SK-N-SH treated with all-trans-retinoic acid at 6 μM for 48 hours (cell line): ENCODE measurements at regions not wholly inside any gene's neighbourhood (a gene's known extent, or its start where the extent isn't known, plus 50 kb on each side); places are given as distances from the start of the nearest gene placed in this dataset.

Experiments
- ATAC-seq: fragments of 200-7000 bp; cut with Tn5 transposase; 3 replicates; pipeline ENCODE4 v1.9.1; 2020; ENCODE audit warnings: mild to moderate bottlenecking, moderate library complexity
- ARNTL ChIP-seq: fragments of 450-650 bp; formaldehyde crosslinking; IDR thresholded peaks from 2 replicates; pipeline ENCODE4 v1.5.0; 2020; ENCODE audit warnings: low read depth, mild to moderate bottlenecking, moderate library complexity, borderline replicate concordance
- BACH2 ChIP-seq: fragments of 250-450 bp; sonication (Bioruptor Pico); IDR thresholded peaks from 2 replicates; pipeline ENCODE4 v1.9.0; 2021; ENCODE audit warnings: mild to moderate bottlenecking, borderline replicate concordance
- CSDC2 ChIP-seq: fragments of 250-450 bp; sonication (Bioruptor Pico); IDR thresholded peaks from 2 replicates; pipeline ENCODE4 v1.5.0; 2020; ENCODE audit warnings: mild to moderate bottlenecking, moderate library complexity
- ESRRG ChIP-seq: fragments of 250-450 bp; sonication (Bioruptor Pico); IDR thresholded peaks from 2 replicates; pipeline ENCODE4 v1.6.1; 2021; ENCODE audit warnings: mild to moderate bottlenecking
- GLIS3 ChIP-seq: fragments of 250-450 bp; sonication (Bioruptor Pico); IDR thresholded peaks from 2 replicates; pipeline ENCODE4 v1.5.0; 2020; ENCODE audit warnings: mild to moderate bottlenecking, moderate library complexity
- ISL1 ChIP-seq: fragments of 250-450 bp; sonication (Bioruptor Pico); IDR thresholded peaks from 2 replicates; pipeline ENCODE4 v2.1.2; 2022; ENCODE audit warnings: mild to moderate bottlenecking, moderate library complexity
- OSR1 ChIP-seq: fragments of 250-450 bp; sonication (Bioruptor Pico); IDR thresholded peaks from 2 replicates; pipeline ENCODE4 v1.8.0; 2022; ENCODE audit warnings: moderate library complexity, mild to moderate bottlenecking, inconsistent platforms
- PPARA ChIP-seq: fragments of 250-450 bp; sonication (Bioruptor Pico); IDR thresholded peaks from 2 replicates; pipeline ENCODE4 v1.5.0; 2020; ENCODE audit warnings: mild to moderate bottlenecking, borderline replicate concordance
- RARB ChIP-seq: fragments of 250-450 bp; sonication (Bioruptor Pico); IDR thresholded peaks from 2 replicates; pipeline ENCODE4 v1.8.0; 2021; ENCODE audit warnings: mild to moderate bottlenecking, moderate library complexity
- SNAI2 ChIP-seq: fragments of 250-450 bp; sonication (Bioruptor Pico); IDR thresholded peaks from 2 replicates; pipeline ENCODE4 v1.5.0; 2020; ENCODE audit warnings: mild to moderate bottlenecking, moderate library complexity
- TCF4 ChIP-seq: fragments of 250-450 bp; sonication (Bioruptor Pico); IDR thresholded peaks from 2 replicates; pipeline ENCODE4 v1.8.0; 2021; ENCODE audit warnings: mild to moderate bottlenecking, moderate library complexity, borderline replicate concordance
- TOX ChIP-seq: fragments of 250-450 bp; sonication (Bioruptor Pico); IDR thresholded peaks from 2 replicates; pipeline ENCODE4 v1.8.0; 2021; ENCODE audit warnings: mild to moderate bottlenecking, moderate library complexity, borderline replicate concordance
- ZC3H10 ChIP-seq: fragments of 250-450 bp; sonication (Bioruptor Pico); IDR thresholded peaks from 2 replicates; pipeline ENCODE4 v1.5.1; 2021; ENCODE audit warnings: mild to moderate bottlenecking, moderate library complexity
- ZFP3 ChIP-seq: fragments of 250-450 bp; sonication (Bioruptor Pico); IDR thresholded peaks from 2 replicates; pipeline ENCODE4 v1.5.0; 2020; ENCODE audit warnings: mild to moderate bottlenecking, moderate library complexity
- ZFP30 ChIP-seq: fragments of 450-650 bp; formaldehyde crosslinking; IDR thresholded peaks from 2 replicates; pipeline ENCODE4 v1.5.0; 2022; ENCODE audit warnings: mild to moderate bottlenecking, moderate library complexity
- ZNF565 ChIP-seq: fragments of 450-650 bp; formaldehyde crosslinking; conservative IDR thresholded peaks from 2 replicates; pipeline ENCODE4 v1.5.0; 2020; ENCODE audit warnings: low read depth, mild to moderate bottlenecking, moderate library complexity
- ZNF70 ChIP-seq: fragments of 450-650 bp; formaldehyde crosslinking; IDR thresholded peaks from 2 replicates; pipeline ENCODE4 v1.5.0; 2020; ENCODE audit warnings: mild to moderate bottlenecking, moderate library complexity
- ZNF8 ChIP-seq: fragments of 450-650 bp; formaldehyde crosslinking; IDR thresholded peaks from 2 replicates; pipeline ENCODE4 v1.5.0; 2020; ENCODE audit warnings: mild to moderate bottlenecking, moderate library complexity
- TF ChIP-seq, protein P1 (sequence below): fragments of 250-450 bp; sonication (Bioruptor Pico); IDR thresholded peaks from 2 replicates; pipeline ENCODE4 v1.8.0; 2021; ENCODE audit warnings: low read depth, mild to moderate bottlenecking, moderate library complexity, borderline replicate concordance
- TF ChIP-seq, protein P2 (sequence below): fragments of 250-450 bp; sonication (Bioruptor Pico); IDR thresholded peaks from 2 replicates; pipeline ENCODE4 v1.5.1; 2020; ENCODE audit warnings: low read depth, mild to moderate bottlenecking, moderate library complexity
- TF ChIP-seq, protein P3 (sequence below): fragments of 250-450 bp; sonication (Bioruptor Pico); IDR thresholded peaks from 2 replicates; pipeline ENCODE4 v1.8.0; 2020; ENCODE audit warnings: mild to moderate bottlenecking, moderate library complexity, borderline replicate concordance
- TF ChIP-seq, protein P4 (sequence below): fragments of 250-450 bp; sonication (Bioruptor Pico); IDR thresholded peaks from 2 replicates; pipeline ENCODE4 v1.5.0; 2020; ENCODE audit warnings: mild to moderate bottlenecking, moderate library complexity
- TF ChIP-seq, protein P5 (sequence below): fragments of 250-450 bp; sonication (Bioruptor Pico); IDR thresholded peaks from 2 replicates; pipeline ENCODE4 v1.5.1; 2021; ENCODE audit warnings: mild to moderate bottlenecking, moderate library complexity

DNA sequence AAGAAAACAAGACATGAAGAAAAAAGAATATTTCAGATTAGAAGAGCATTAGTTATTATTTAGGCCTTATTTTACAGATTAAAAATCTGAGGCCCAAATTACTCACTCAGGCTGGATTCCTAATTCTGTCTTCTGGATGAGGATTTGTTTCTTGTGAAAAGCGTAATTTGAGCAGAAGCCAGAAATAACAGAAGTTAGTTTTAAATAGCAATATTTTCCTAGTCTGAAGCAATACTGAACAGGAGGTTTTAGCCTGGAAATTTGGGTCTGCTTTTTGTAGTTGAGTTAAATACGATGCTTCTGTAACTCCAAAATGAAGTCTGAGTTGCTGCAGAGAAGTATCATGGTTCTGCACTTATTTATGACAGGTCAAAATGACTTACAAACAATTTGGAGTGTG is 124.9 kb downstream of the RTL3 start:
- TF ChIP-seq ZFP3 (CRISPR knock-in tag) (no peak), SNAI2 (CRISPR knock-in tag) (no peak), ZNF565 (CRISPR knock-in tag) (no peak), ZC3H10 (CRISPR knock-in tag) (no peak), GLIS3 (CRISPR knock-in tag) (no peak), TOX (CRISPR knock-in tag) (no peak), TCF4 (CRISPR knock-in tag) (no peak), ESRRG (CRISPR knock-in tag) (no peak), ZFP30 (no peak), PPARA (no peak), BACH2 (CRISPR knock-in tag) (no peak), ZNF8 (CRISPR knock-in tag) (no peak), OSR1 (CRISPR knock-in tag) (no peak)
- TF ChIP-seq, protein P1, sequence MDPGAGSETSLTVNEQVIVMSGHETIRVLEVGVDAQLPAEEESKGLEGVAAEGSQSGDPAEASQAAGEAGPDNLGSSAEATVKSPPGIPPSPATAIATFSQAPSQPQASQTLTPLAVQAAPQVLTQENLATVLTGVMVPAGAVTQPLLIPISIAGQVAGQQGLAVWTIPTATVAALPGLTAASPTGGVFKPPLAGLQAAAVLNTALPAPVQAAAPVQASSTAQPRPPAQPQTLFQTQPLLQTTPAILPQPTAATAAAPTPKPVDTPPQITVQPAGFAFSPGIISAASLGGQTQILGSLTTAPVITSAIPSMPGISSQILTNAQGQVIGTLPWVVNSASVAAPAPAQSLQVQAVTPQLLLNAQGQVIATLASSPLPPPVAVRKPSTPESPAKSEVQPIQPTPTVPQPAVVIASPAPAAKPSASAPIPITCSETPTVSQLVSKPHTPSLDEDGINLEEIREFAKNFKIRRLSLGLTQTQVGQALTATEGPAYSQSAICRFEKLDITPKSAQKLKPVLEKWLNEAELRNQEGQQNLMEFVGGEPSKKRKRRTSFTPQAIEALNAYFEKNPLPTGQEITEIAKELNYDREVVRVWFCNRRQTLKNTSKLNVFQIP (CRISPR knock-in tag), result no peak
- TF ChIP-seq, protein P2, sequence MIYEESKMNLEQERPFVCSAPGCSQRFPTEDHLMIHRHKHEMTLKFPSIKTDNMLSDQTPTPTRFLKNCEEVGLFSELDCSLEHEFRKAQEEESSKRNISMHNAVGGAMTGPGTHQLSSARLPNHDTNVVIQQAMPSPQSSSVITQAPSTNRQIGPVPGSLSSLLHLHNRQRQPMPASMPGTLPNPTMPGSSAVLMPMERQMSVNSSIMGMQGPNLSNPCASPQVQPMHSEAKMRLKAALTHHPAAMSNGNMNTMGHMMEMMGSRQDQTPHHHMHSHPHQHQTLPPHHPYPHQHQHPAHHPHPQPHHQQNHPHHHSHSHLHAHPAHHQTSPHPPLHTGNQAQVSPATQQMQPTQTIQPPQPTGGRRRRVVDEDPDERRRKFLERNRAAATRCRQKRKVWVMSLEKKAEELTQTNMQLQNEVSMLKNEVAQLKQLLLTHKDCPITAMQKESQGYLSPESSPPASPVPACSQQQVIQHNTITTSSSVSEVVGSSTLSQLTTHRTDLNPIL (CRISPR knock-in tag), result no peak
- TF ChIP-seq, protein P3, sequence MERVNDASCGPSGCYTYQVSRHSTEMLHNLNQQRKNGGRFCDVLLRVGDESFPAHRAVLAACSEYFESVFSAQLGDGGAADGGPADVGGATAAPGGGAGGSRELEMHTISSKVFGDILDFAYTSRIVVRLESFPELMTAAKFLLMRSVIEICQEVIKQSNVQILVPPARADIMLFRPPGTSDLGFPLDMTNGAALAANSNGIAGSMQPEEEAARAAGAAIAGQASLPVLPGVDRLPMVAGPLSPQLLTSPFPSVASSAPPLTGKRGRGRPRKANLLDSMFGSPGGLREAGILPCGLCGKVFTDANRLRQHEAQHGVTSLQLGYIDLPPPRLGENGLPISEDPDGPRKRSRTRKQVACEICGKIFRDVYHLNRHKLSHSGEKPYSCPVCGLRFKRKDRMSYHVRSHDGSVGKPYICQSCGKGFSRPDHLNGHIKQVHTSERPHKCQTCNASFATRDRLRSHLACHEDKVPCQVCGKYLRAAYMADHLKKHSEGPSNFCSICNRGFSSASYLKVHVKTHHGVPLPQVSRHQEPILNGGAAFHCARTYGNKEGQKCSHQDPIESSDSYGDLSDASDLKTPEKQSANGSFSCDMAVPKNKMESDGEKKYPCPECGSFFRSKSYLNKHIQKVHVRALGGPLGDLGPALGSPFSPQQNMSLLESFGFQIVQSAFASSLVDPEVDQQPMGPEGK (CRISPR knock-in tag), result no peak
- TF ChIP-seq, protein P4, sequence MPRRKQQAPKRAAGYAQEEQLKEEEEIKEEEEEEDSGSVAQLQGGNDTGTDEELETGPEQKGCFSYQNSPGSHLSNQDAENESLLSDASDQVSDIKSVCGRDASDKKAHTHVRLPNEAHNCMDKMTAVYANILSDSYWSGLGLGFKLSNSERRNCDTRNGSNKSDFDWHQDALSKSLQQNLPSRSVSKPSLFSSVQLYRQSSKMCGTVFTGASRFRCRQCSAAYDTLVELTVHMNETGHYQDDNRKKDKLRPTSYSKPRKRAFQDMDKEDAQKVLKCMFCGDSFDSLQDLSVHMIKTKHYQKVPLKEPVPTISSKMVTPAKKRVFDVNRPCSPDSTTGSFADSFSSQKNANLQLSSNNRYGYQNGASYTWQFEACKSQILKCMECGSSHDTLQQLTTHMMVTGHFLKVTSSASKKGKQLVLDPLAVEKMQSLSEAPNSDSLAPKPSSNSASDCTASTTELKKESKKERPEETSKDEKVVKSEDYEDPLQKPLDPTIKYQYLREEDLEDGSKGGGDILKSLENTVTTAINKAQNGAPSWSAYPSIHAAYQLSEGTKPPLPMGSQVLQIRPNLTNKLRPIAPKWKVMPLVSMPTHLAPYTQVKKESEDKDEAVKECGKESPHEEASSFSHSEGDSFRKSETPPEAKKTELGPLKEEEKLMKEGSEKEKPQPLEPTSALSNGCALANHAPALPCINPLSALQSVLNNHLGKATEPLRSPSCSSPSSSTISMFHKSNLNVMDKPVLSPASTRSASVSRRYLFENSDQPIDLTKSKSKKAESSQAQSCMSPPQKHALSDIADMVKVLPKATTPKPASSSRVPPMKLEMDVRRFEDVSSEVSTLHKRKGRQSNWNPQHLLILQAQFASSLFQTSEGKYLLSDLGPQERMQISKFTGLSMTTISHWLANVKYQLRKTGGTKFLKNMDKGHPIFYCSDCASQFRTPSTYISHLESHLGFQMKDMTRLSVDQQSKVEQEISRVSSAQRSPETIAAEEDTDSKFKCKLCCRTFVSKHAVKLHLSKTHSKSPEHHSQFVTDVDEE, result no peak
- TF ChIP-seq, protein P5, sequence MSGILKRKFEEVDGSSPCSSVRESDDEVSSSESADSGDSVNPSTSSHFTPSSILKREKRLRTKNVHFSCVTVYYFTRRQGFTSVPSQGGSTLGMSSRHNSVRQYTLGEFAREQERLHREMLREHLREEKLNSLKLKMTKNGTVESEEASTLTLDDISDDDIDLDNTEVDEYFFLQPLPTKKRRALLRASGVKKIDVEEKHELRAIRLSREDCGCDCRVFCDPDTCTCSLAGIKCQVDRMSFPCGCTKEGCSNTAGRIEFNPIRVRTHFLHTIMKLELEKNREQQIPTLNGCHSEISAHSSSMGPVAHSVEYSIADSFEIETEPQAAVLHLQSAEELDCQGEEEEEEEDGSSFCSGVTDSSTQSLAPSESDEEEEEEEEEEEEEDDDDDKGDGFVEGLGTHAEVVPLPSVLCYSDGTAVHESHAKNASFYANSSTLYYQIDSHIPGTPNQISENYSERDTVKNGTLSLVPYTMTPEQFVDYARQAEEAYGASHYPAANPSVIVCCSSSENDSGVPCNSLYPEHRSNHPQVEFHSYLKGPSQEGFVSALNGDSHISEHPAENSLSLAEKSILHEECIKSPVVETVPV (CRISPR knock-in tag), result no peak
- no peak for ATAC-seq

DNA sequence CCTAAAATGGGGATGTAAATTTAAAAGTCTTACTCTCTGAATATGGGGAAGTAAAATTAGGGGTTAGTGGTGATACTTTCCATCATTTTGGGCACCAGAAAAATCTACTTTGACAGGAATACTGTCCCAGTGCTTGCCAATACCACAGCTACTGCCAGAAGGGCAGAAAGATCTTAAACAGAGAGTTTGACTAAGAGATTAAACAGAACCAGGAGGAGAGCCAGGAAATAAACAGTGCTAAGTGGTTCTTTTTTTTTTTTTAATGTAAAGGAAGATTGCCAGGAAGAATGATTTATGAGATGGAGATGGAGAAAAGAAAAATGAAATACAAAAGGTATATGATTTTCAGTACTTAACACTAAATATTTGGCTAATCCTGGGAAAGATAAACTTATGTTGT is 126.8 kb downstream of the RTL3 start:
- no peak for ATAC-seq
- TF ChIP-seq ZNF565 (CRISPR knock-in tag) (no peak), ZFP30 (no peak), RARB (CRISPR knock-in tag) (no peak), ZNF8 (CRISPR knock-in tag) (no peak), PPARA (no peak), SNAI2 (CRISPR knock-in tag) (no peak), ZNF70 (CRISPR knock-in tag) (no peak), ZC3H10 (CRISPR knock-in tag) (no peak), GLIS3 (CRISPR knock-in tag) (no peak), ZFP3 (CRISPR knock-in tag) (no peak), ESRRG (CRISPR knock-in tag) (no peak), CSDC2 (CRISPR knock-in tag) (no peak), ARNTL (CRISPR knock-in tag) (no peak), TCF4 (CRISPR knock-in tag) (no peak), ISL1 (CRISPR knock-in tag) (no peak), TOX (CRISPR knock-in tag) (no peak)
- TF ChIP-seq, protein P4, result no peak
- TF ChIP-seq, protein P5 (CRISPR knock-in tag), result no peak
- TF ChIP-seq, protein P3 (CRISPR knock-in tag), result no peak
